ENCODE measurements at regions not wholly inside any gene's neighbourhood (a gene's known extent, or its start where the extent isn't known, plus 50 kb on each side); places are given as distances from the start of the nearest gene placed in this dataset.
A peak's percentile ranks its signal among the peaks of the same experiment; 100 is the strongest.

- DNase-seq (ENCODE audit: low read depth in 3 of 3), result no peak
These were observed 50.7 kb upstream of the SPATA12 start for GRCh38 chr3:57009802-57010201.

GRCh38 chr3:57009367-57009766 lies 51.1 kb upstream of the SPATA12 start:
- DNase-seq (ENCODE audit: low read depth in 3 of 3), result no peak

- DNase-seq (ENCODE audit: low read depth in 3 of 3), result no peak
These were observed 52.7 kb upstream of the SPATA12 start for GRCh38 chr3:57007521-57008460.

- DNase-seq (ENCODE audit: low read depth in 3 of 3), result no peak
These were observed 53.5 kb upstream of the SPATA12 start for GRCh38 chr3:57006949-57007419.

- DNase-seq (ENCODE audit: low read depth in 3 of 3), result no peak
These were observed 54.2 kb upstream of the SPATA12 start for GRCh38 chr3:57006179-57006657.

- DNase-seq (ENCODE audit: low read depth in 3 of 3), result no peak
These were observed 56.2 kb upstream of the SPATA12 start for GRCh38 chr3:57004229-57004628.

- DNase-seq (ENCODE audit: low read depth in 3 of 3), result no peak
These were observed 56.8 kb upstream of the SPATA12 start for GRCh38 chr3:57003676-57004075.

GRCh38 chr3:57001356-57001755 lies 59.1 kb upstream of the SPATA12 start:
- no peak for DNase-seq (ENCODE audit: low read depth in 3 of 3)

- DNase-seq (ENCODE audit: low read depth in 3 of 3), result no peak
These were observed 60.5 kb upstream of the SPATA12 start for GRCh38 chr3:57000012-57000411.

- DNase-seq (ENCODE audit: low read depth in 3 of 3), result no peak
These were observed 60.9 kb upstream of the SPATA12 start for GRCh38 chr3:56999547-56999946.

- DNase-seq (ENCODE audit: low read depth in 3 of 3), result no peak
These were observed 62.4 kb upstream of the SPATA12 start for GRCh38 chr3:56998076-56998529.

GRCh38 chr3:56997675-56998074 lies 62.8 kb upstream of the SPATA12 start:
- DNase-seq (ENCODE audit: low read depth in 3 of 3), result no peak

- no peak for DNase-seq (ENCODE audit: low read depth in 3 of 3)
These were observed 63.4 kb upstream of the SPATA12 start for GRCh38 chr3:56997041-56997440.

GRCh38 chr3:56994391-56994790 lies 66.1 kb upstream of the SPATA12 start:
- no peak for DNase-seq (ENCODE audit: low read depth in 3 of 3)

- no peak for DNase-seq (ENCODE audit: low read depth in 3 of 3)
These were observed 69.8 kb upstream of the SPATA12 start for GRCh38 chr3:56990641-56991015.

- DNase-seq (ENCODE audit: low read depth in 3 of 3), result no peak
These were observed 70.4 kb upstream of the SPATA12 start for GRCh38 chr3:56989977-56990640.

- no peak for DNase-seq (ENCODE audit: low read depth in 3 of 3)
These were observed 71.1 kb upstream of the SPATA12 start for GRCh38 chr3:56989169-56989976.

- DNase-seq (ENCODE audit: low read depth in 3 of 3), result peak; percentile 28 to 64 (median 44)
These were observed 71.9 kb upstream of the SPATA12 start for GRCh38 chr3:56988458-56989168.

GRCh38 chr3:56987238-56987895 lies 73.1 kb upstream of the SPATA12 start:
- no peak for DNase-seq (ENCODE audit: low read depth in 3 of 3)

GRCh38 chr3:56986347-56986746 lies 74.1 kb upstream of the SPATA12 start:
- DNase-seq (ENCODE audit: low read depth in 3 of 3), result no peak

GRCh38 chr3:56985878-56986277 lies 74.6 kb upstream of the SPATA12 start:
- no peak for DNase-seq (ENCODE audit: low read depth in 3 of 3)

Measured in stimulated activated CD4-positive, alpha-beta T cell treated with anti-CD3 and anti-CD28 coated beads, TNF-alpha, amount 100 ng/mL, for 4 hours (primary cell).